ENCODE measurements at regions not wholly inside any gene's neighbourhood (a gene's known extent, or its start where the extent isn't known, plus 50 kb on each side); places are given as distances from the start of the nearest gene placed in this dataset.

DNA sequence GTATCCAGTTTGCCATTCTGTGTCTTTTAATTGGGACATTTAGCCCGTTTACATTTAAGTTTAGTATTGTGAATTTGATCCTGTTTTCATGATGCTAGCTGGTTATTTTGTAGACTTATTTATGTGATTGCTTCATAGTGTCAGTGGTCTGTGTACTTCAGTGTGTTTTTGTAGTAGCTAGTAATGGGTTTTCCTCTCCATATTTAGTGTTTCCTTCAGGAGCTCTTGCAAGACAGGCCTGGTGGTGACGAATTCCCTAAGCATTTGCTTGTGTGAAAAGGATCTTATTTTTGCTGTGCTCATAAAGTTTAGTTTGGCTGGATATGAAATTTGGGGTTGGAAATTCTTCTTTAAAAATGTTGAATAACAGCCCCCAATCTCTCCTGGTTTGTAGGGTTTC lies 69.2 kb upstream of the PDC start:
- H3K36me3 ChIP-seq (ENCODE audit: control insufficient read depth, insufficient read depth, low read length) = no peaks in the 10 kb centered on the region
- H3K4me1 Mint-ChIP-seq (ENCODE audit: low read depth, unreplicated experiment) = no peaks in the 10 kb centered on the region
- no peaks in the 10 kb centered on the region for H3K27me3 ChIP-seq (replicated peaks; ENCODE audit: control insufficient read depth, insufficient read depth, low read length)
- BruUV-seq (replicated peaks) = no TSS peak
- intact Hi-C loops (cut with micrococcal nuclease; ENCODE audit: unreplicated experiment) = no loop called here
- ChIA-PET CTCF (no interaction called here), POLR2A (no interaction called here)
- H3K36me3 Mint-ChIP-seq (ENCODE audit: insufficient read depth, unreplicated experiment) = no peaks in the 10 kb centered on the region
- TF ChIP-seq, protein P1, sequence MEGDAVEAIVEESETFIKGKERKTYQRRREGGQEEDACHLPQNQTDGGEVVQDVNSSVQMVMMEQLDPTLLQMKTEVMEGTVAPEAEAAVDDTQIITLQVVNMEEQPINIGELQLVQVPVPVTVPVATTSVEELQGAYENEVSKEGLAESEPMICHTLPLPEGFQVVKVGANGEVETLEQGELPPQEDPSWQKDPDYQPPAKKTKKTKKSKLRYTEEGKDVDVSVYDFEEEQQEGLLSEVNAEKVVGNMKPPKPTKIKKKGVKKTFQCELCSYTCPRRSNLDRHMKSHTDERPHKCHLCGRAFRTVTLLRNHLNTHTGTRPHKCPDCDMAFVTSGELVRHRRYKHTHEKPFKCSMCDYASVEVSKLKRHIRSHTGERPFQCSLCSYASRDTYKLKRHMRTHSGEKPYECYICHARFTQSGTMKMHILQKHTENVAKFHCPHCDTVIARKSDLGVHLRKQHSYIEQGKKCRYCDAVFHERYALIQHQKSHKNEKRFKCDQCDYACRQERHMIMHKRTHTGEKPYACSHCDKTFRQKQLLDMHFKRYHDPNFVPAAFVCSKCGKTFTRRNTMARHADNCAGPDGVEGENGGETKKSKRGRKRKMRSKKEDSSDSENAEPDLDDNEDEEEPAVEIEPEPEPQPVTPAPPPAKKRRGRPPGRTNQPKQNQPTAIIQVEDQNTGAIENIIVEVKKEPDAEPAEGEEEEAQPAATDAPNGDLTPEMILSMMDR (IDR thresholded peaks at IDR 0.05; ENCODE audit: insufficient read depth in 1 of 2, low read depth in 1 of 2, low read length in 1 of 2, severe bottlenecking in 1 of 2, unreplicated experiment in 1 of 2) = no peak
- peaks cover 8% of the 10 kb centered on the region for H3K9me3 ChIP-seq
- H3K27me3 Mint-ChIP-seq (ENCODE audit: insufficient read depth, unreplicated experiment) = no peaks in the 10 kb centered on the region
- H3K27ac Mint-ChIP-seq (ENCODE audit: unreplicated experiment) = no peak overlapping the region
- H3K9me3 Mint-ChIP-seq (ENCODE audit: unreplicated experiment) = peaks cover 70% of the 10 kb centered on the region
- no peak for DNase-seq
- H3K4me3 ChIP-seq (ENCODE audit: low read depth, low read length) = no peak overlapping the region
- H3K4me3 Mint-ChIP-seq (ENCODE audit: unreplicated experiment) = no peak overlapping the region
- no peaks in the 10 kb centered on the region for H3K4me1 ChIP-seq

- H3K4me1 Mint-ChIP-seq (ENCODE audit: low read depth, unreplicated experiment) = peaks cover 8% of the 10 kb centered on the region
- TF ChIP-seq, protein P1 (IDR thresholded peaks at IDR 0.05; ENCODE audit: insufficient read depth in 1 of 2, low read depth in 1 of 2, low read length in 1 of 2, severe bottlenecking in 1 of 2, unreplicated experiment in 1 of 2) = no peak
- Histone ChIP-seq H3K27me3 (replicated peaks; ENCODE audit: control insufficient read depth, insufficient read depth, low read length) (no peaks in the 10 kb centered on the region), H3K36me3 (ENCODE audit: control insufficient read depth, insufficient read depth, low read length) (no peaks in the 10 kb centered on the region), H3K9me3 (peaks cover 17% of the 10 kb centered on the region), H3K4me1 (no peaks in the 10 kb centered on the region), H3K4me3 (ENCODE audit: low read depth, low read length) (no peak overlapping the region)
- BruUV-seq (replicated peaks) = no TSS peak
- H3K9me3 Mint-ChIP-seq (ENCODE audit: unreplicated experiment) = peaks cover 38% of the 10 kb centered on the region
- ChIA-PET POLR2A (no interaction called here), CTCF (no interaction called here)
- no peak overlapping the region for H3K4me3 Mint-ChIP-seq (ENCODE audit: unreplicated experiment)
- no peak overlapping the region for H3K27ac Mint-ChIP-seq (ENCODE audit: unreplicated experiment)
- intact Hi-C loops (cut with micrococcal nuclease; ENCODE audit: unreplicated experiment) = no loop called here
- no peak for DNase-seq
- no peaks in the 10 kb centered on the region for H3K36me3 Mint-ChIP-seq (ENCODE audit: insufficient read depth, unreplicated experiment)
- no peaks in the 10 kb centered on the region for H3K27me3 Mint-ChIP-seq (ENCODE audit: insufficient read depth, unreplicated experiment)
These were observed 59.1 kb upstream of the PDC start for GRCh38 chr1:186519982-186520381.

DNA sequence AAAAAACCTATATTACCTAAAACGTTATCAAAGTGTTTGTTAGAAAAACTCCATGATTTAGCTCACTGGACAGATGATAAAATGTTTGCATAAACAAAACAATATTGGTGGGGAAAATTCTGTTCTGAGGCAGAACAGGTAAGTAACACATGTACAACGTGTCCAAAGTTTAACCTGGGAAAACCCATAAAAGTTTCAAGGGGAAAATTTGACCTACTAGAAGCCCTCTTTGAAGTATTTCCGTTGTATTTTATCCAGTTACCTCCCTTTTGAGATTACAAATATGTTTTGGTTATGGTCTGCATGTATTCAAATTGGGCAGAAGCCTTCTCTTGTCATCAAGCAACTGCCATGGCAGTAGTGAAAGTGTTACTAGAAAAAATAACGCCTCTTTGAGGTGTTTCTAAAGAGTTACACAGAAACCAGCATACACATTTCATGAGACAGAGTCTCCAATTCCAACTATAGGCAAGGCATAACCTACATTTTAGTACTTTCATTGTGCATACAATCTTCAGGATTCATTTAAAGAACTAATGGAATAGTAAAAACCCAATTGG lies 58.0 kb upstream of the PDC start:
- Mint-ChIP-seq H3K36me3 (ENCODE audit: insufficient read depth, unreplicated experiment) (no peaks in the 10 kb centered on the region), H3K27me3 (ENCODE audit: insufficient read depth, unreplicated experiment) (no peaks in the 10 kb centered on the region), H3K27ac (ENCODE audit: unreplicated experiment) (no peak overlapping the region), H3K4me1 (ENCODE audit: low read depth, unreplicated experiment) (peaks cover 8% of the 10 kb centered on the region), H3K9me3 (ENCODE audit: unreplicated experiment) (peaks cover 27% of the 10 kb centered on the region), H3K4me3 (ENCODE audit: unreplicated experiment) (no peak overlapping the region)
- Histone ChIP-seq H3K4me1 (no peaks in the 10 kb centered on the region), H3K27me3 (replicated peaks; ENCODE audit: control insufficient read depth, insufficient read depth, low read length) (no peaks in the 10 kb centered on the region), H3K4me3 (ENCODE audit: low read depth, low read length) (no peak overlapping the region), H3K36me3 (ENCODE audit: control insufficient read depth, insufficient read depth, low read length) (no peaks in the 10 kb centered on the region), H3K9me3 (peaks cover 9% of the 10 kb centered on the region)
- BruUV-seq (replicated peaks) = no TSS peak
- intact Hi-C loops (cut with micrococcal nuclease; ENCODE audit: unreplicated experiment) = no loop called here
- POLR2A ChIA-PET = no interaction called here
- TF ChIP-seq, protein P1 (IDR thresholded peaks at IDR 0.05; ENCODE audit: insufficient read depth in 1 of 2, low read depth in 1 of 2, low read length in 1 of 2, severe bottlenecking in 1 of 2, unreplicated experiment in 1 of 2) = no peak
- CTCF ChIA-PET = no interaction called here
- no peak for DNase-seq

Measured in Caco-2 (cell line).